DMS 273 treated with DMSO at 0.1 percent for 48 hours (cell line): ENCODE measurements at regions not wholly inside any gene's neighbourhood (a gene's known extent, or its start where the extent isn't known, plus 50 kb on each side); places are given as distances from the start of the nearest gene placed in this dataset.

Experiments
- DNase-seq: peaks from one replicate; lab custom pipeline; 2025; lab: John Stamatoyannopoulos, UW

DNA sequence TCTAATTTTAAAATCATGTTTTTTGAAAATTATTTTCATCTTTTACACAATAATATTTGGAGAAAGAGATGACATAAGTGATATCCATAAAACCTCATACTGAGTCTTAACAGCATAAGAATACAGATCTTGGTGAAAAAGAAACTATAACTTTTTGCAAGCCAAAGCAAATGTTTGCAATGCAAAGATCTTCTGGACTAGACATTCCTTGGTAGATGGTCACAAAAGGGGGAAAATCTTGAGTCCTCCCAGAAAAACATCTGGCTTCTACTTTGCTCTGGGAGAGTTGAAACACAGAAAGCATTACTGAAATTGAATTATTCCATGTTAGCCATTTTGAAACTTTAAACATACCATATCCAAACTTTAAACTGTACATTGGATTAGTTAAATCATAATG is 308.2 kb downstream of the ANXA1 start:
- no peak for DNase-seq

DNA sequence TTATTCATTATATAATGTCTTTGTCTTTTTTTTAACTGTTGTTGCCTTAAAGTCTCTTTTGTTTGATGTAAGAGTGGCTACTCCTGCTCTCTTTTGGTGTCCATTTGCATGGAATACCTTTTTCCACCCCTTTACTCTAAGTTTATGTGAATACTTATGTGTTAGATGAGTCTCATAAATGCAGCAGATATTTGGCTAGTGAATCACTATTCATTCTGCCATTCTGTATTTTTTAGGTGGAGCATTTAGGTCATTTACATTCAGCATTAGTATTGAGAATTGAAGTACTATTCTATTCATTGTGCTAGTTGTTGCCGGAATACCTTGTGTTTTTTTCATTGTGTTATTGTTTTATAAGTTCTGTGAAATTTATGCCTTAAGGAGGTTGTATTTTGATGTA is 317.1 kb downstream of the ANXA1 start:
- DNase-seq: no peak

DNA sequence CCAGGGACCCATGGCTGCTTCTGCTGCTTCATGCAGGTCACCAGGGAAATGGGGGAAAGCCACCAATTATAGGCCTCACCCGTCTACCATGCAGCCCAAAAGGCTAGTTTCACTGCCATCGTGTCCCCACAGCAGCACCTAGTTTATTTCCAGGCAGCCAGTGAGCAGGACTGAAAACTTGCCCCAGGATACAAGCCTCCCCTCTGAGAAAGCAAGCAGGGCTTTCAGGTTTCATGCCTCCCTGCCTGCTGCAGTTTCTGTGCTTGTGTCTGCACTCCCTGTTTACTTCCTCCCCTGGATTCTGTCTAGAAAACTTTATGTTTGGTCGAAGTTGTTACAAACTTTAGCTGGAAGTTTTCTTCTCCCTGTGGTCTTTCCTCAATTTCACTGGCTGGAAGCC is 319.1 kb downstream of the ANXA1 start:
- no peak for DNase-seq

DNA sequence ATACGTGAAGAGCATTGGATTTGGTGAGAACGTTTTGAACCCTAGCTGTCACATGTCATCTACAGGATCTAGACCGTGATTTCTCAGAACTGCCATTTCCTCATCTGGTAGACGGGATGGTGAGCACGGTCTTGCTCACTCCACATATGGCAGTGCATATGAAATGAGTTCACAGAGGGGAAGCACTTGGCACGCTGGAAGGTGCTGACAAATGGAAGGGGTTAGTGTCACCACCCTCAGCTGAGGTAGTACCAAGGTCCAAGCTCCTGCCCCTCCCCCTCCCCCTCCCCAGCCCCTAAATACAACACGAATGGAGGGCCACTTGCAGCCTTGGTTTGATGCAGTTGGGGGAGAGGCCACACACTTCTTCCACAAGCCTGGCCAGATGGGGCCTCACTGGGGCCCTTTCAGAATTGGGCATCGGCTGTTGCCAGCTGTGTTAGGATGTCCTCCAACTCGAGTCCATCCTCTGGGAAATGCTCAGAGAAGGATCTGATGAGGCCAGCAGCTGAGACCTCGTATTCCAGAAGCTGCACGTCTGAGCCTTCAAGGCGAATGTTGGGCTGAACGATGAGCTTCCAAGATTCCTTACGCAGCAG is 322.4 kb downstream of the ANXA1 start:
- no peak for DNase-seq

DNA sequence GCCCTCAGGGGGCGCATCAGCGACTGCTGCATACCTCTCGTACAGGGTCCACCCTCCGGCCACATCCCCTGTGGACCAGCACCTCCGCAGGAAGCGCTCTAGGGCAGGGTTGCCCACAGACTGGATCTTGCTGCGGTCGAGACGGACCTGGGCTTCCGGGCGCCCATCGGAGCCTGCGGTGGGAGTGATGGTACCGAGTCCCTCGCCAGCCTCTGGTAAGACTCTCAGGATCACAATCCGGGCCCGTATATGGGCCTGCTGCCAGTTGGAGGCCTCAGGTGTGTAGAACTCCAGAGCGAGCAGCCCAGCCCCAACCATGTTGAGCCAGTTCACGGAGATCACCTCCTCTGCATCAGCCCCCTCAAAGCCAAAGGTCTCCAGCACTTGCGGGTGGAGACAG is 323.0 kb downstream of the ANXA1 start:
- no peak for DNase-seq

DNA sequence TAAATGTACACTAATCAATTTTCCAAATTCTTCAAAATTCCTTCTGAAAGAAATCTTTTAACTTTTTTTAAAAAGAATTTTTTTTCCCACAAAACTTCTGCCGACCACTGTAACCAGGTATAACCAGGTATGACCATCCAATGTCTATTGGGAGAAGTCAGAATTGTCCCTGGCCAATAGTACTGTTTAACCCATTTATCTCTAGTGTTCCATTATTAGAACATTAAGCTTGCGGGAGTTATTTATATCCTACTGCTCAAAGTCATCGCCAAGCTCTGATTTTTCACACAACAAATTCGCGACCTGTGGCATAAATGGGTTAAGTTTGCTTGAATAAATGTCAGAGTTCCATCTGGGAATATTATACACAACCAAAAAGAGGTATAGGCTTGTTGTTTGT is 343.2 kb downstream of the ANXA1 start:
- DNase-seq: no peak

DNA sequence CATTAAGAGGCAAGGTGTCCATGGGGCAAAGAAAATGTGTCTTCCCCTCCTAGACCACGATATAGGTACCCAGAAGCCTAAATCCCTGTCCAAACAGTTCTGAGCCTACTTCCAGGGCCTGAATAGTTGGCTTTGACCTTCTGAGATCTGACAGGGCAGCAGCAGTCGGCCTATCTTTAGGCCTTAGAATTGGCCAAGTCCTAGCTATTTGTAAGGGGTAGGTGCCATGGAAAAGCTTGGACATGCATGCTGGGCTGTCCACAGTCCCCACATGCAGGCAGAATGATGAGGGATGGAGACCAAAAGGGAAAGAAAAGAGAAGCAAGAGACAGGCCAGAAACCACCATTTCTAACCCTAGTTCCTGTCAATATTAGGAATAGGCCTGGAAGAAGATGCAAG is 346.1 kb downstream of the ANXA1 start:
- no peak for DNase-seq

DNA sequence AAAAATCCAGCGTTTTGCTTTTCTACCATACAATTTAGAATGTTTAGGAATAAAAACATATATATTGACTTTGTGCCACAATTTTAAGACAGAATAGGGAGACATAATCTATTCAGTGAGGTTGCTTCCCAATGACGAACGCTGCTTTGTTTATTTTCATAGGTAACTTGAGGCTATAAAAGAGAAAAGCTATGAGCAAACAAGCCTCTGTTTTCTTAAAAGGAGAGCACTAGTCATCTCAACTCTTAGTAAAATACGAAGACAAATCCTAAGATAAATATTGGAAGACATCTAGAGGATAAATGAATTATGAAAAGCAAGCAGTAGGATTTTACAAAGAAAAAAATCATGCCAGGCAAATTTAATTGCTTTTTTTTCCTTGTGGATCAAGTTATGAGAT is 363.6 kb downstream of the ANXA1 start:
- DNase-seq: no peak

DNA sequence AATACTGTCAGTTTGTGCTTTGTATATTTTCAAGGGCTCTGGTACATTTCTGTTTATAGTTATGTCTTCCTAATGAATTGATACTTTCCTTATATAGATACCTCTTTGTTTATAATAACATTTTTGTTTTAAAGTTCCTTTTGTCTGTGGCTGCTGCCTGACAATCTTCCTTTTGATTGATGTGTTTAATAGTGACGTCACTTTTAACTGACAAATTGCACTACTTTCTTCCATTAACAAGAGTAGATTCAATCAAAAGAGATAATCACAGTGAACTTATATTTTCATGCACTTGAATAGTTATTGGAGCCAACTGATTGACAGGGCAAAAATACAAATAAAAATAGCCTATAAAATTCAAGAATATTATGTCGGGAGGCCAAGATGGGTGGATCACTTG is 371.7 kb downstream of the ANXA1 start:
- no peak for DNase-seq

DNA sequence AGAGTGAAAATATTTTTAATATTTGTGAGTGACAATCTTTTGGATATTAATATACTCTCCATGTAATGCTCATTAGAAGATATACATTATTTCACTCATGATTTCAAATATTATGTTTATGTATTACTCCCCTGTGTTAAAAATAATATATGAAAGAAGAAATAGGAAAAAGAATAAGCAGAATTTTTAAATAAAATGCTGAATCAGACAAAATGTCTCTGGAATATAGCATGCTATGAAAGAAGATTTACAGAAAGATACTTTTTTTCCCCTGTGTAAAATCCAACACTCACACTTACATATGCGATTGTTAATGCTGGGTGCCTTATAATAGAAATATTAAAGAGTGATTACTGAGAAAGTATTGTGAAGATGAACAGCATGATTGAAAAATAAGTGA is 373.7 kb downstream of the ANXA1 start:
- no peak for DNase-seq

DNA sequence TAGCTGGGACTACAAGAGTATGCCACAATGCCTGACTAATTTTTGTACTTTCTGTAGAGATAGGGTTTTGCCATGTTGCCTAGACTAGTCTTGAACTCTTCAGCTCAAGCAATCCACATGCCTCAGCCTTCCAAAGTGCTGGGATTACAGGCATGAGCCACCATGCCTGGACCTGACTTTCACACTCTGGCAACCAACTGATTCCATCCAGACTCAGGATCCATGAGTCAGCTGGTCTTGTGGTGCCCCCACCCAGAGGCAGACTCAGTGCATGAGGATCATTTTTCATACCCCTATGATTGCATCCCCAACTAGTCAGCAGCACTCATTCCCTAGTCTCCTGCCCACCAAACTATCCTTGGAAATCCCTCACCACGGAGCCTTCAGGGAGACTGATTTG is 375.9 kb downstream of the ANXA1 start:
- no peak for DNase-seq

DNA sequence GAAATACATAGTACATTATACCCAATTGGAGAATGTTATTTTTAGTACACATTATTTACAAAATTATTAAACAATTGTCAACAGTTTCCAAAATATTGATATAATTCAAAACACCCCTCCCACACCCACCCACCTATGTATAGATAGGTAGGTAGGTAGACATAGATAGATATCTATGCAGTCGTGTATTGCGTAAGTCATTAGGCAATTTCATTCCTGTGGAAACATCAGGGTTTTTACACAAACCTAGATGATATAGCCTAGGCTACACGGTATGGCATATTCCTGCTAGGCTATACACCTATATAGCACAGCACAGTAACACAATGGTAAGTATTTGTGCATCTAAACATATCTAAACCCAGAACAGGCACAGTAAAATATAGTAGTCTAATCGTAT is 377.3 kb downstream of the ANXA1 start:
- no peak for DNase-seq

DNA sequence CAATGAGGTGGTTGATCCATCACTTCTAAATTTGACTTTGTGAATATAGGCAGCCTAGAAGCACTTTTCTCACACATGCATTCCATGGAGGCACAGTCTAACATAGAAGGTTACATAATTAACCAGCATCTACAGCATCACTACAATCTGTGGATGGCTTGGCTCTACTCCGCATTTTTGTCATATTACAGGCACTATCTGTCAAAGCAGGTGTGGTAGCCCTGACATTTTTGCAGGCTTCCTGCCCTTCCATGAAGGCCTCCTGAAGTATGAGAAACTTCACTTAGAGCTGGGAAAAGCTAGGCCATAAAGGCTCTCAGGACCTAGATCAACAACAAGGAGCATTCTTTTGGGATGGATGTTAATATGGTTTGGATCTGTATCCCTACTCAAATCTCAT is 378.0 kb downstream of the ANXA1 start:
- DNase-seq: no peak

DNA sequence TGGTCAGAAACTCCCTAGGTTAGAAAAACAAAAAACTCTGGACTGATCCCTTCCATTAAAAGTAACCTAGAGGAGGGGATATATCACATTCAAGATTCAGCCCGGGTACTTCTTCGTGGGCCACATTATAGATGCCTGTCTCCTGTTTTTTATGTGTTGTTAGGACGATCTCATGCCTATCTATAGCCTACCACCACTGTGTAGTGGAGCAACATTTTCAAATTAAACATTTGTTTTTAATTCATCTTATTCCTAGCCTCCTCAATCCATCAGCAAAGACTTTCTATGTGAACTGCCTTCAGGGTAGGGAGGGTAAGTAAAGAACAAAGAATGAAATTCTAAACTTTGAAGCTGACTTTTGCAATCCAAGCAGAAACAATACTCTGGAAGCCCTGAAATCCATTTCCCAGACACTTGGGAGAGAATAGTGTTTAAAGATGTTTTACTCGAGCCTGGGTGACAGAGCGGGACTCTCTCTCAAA is 379.4 kb downstream of the ANXA1 start:
- DNase-seq: no peak

DNA sequence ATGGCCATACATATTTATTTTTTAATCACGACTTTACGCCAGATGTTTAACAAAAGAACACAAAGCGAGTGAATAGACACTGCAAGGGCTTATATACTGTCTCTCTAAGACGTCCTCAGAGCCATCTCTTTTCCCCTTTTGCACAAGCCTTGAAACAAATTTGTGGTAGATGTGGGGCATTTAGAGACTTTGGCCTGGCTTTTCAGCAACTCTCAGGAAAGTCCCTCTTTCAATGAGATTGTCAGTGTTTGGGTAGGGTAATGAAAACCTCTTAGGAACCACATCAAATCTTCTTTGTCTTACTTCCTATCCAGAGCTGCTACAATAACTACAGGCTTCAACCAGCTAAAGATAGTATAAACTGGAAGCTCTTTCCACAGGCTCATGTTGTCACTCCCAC is 380.0 kb downstream of the ANXA1 start:
- no peak for DNase-seq

DNA sequence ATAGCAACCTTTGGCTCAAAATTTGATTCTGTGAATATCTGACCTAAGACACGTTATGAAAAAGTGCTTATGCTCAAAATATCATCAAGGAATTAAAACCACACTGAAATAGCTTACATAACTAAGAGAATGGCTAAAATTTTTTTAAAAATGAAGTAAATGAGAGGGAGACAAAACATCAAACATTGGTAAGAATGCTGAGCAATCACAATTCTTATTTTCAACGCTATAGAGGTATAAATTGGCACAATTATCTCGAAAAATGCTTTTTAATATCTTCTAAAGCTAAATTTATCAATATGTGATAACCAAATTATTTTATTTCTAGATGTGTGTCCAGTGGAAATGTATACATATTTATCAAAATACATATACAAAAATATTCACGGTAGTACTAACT is 381.3 kb downstream of the ANXA1 start:
- DNase-seq: no peak

DNA sequence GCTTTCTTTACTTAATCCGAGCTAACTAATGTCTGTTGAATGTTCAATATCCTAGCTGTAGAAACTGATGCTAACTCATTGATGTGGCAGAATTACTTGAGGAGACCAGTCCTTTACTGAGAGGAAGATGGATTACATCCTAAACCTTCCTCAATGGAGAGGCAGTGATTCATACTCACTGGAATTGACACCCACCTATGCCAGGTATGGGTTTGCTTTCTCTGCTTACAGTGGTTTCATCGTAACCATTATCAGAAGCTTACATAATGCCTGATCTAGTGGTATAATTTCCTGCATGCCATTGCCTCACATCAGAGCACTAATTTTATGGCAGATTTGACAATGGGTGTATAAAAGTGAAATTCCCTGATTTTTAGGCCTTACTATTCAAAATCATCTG is 384.7 kb downstream of the ANXA1 start:
- no peak for DNase-seq

DNA sequence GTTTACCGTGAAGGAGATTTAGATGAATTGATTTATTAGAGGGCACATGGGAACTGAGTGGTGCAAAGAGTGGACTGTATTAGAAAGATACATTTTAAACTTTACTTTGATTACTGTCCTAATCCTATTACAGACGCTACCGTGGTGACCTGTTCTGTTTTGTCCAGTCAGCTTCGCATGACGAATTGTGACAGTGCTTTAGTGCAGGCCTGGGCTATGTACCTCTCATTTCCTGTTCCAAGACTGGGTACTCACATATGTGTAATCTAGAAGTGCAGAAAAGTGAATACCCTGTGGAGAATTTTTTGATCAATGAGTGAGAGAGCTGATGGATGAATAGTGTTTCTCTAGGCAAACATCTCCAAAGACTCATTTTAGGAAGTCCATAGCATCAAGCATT is 385.9 kb downstream of the ANXA1 start:
- DNase-seq: no peak

DNA sequence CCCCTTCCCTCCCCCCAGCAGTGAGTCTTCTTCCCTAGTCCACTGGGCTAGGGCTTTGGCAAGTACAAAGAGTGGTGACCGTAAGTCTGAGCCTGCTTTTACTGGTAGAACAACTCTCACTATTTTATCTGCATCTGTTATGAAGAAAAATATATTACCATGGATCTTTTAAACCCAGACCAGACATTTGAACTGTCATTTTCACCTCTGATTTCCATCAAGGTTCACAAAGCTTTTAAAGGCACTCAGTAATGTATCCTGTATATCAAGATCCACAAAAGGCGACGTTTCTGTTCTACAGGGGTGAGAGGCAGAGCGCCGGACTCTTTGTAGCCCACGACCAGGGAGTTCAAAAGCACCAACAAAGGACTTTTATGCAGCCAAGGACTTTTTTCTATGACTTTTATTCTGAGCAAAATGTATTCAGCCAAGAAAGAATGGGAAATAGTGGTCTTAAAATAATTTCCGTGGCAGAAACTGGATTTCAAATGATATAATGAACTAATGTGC is 388.3 kb downstream of the ANXA1 start:
- DNase-seq: no peak

DNA sequence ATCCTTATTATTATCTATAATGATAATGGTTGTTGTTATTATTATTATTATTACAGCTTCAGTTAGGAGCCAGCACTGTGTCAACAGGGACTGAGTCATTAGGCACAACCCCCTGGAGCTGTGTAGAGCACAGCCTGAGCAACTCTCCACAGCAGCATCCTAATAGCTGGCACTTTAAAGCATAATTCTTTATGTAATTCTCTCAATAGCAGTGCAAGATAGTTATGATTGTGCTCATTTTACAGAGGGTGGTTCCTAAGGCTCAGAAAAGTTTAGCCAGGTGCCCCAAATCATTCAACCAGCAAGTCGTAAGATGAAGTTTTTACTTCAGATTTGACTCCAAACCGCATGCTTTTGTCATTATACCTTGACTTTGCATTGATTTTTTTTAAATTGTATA is 390.3 kb downstream of the ANXA1 start:
- no peak for DNase-seq

DNA sequence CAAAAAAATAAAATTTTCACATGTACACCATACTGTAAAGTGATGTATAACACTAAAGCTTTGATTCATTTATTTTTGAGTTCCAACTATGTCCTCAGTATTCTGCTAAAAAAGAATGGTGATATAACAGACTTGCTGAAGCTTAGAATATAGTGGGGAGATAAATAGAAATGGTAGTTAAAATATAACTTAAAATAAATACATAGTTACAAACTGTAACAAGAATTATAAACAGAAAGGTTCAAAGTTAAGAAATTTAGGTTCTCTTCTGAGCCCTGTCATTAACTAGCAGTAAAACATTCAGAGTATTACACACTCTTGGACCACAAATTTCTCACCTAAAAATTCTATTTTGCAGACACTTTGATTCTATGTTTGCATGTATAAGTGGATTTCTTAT is 392.1 kb downstream of the ANXA1 start:
- no peak for DNase-seq

DNA sequence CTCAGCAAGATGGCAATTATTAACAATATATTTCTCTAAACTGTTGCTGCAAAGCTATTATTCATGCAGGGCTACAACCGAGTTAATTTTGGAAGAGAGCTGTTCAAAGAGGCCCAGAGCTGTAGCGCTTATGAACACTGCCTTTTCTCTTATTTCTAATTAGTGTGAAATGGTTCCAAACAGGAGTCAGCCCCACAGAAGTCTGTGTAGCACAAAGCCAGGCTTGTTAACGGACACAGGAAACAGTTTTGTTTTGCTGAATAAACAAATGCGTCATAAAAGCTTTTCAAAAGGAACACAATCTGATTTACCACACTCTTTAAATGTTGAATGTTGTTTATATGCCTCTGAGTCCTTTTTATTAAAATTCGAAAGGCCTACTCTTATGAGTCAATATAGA is 396.5 kb downstream of the ANXA1 start:
- DNase-seq: no peak

DNA sequence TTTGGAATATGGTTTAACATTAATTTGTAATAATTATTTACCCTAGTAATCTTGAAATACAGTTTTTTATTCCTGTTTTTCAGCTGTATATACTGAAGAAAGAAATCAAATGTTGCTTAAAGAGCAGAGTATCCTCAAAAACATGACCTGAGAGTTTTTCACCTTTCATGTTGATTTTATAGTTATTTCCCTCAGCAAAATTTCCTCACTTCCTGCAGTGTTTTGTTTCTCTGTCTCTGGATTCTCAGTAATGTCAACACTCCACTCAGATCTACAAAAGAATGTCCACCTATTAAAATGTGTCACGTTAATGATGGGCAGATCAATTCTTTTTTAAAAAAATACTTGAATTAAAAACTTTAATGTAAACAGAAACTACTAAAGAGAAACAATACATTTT is 398.3 kb downstream of the ANXA1 start:
- no peak for DNase-seq

DNA sequence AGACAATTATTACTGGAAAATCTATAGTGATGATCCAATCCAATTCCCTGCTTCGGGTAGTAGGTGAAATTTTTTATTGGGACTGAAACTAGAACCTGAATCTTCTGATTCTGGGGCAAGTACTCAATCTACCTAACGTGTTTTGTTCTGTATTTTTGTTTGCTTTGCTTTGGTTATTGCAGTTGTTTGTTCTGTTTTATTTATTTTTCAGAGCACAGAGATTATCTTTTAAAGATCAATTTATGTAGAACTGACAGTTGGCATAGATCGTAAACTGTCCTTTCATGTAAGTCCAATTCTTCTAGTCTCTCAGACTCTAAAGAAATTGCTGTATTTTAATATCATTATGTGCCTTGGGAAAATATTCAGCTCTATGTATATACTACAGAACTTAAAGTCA is 401.6 kb downstream of the ANXA1 start:
- no peak for DNase-seq

DNA sequence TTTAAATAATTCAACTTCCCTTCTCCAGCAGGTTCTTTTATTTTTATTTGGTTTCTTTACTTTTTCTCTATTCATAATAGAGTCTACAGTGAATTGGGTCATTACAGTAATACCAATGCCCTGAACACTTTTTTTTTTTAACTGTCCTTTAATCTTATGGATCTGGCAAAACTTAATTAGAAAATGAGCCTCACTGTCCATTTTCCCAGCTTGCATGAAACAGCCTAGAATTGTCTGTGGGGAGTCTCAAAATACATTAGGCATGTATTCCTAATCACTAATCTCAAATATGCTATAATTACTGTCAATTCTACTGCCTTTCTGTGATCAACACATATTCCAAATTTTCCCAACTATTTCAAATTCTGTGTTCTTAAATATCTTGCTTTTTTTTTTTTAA is 406.8 kb downstream of the ANXA1 start:
- DNase-seq: no peak
